Right cardiac atrium (tissue), 5 donors: ENCODE measurements at regions not wholly inside any gene's neighbourhood (a gene's known extent, or its start where the extent isn't known, plus 50 kb on each side); places are given as distances from the start of the nearest gene placed in this dataset.
"Not testable (repeated sequence)": the region's sequence is repeated elsewhere in the genome, so short reads cannot be mapped to it uniquely, and the experiment has no call there.

Source experiments
- ATAC-seq, 2 donors: fragments of 200-7000 bp; cut with Tn5 transposase; one replicate each; pipeline versions ENCODE4 v1.8.0 to v1.9.1; 2020; ENCODE audit warnings: moderate library complexity in 2 of 2, mild to moderate bottlenecking in 1 of 2
- DNase-seq, 3 donors: peaks; one replicate each; pipeline ENCODE4 v3.0.0-alpha.2; 2020
- H3K27ac ChIP-seq: one replicate; pipeline ENCODE4 v1.5.1; 2013; ENCODE audit warnings: mild to moderate bottlenecking, low read length, control low read depth, moderate library complexity
- H3K27me3 ChIP-seq: one replicate; pipeline ENCODE4 v1.6.1; 2013; ENCODE audit not compliant: control insufficient read depth, insufficient read depth
- H3K4me1 ChIP-seq: one replicate; pipeline ENCODE4 v1.6.1; 2013; ENCODE audit warnings: low read length; ENCODE audit not compliant: control insufficient read depth, insufficient read depth
- H3K4me3 ChIP-seq: one replicate; pipeline ENCODE4 v1.5.1; 2013; ENCODE audit warnings: low read length, control low read depth
- H3K9me3 ChIP-seq: one replicate; pipeline ENCODE4 v1.6.1; 2013; ENCODE audit warnings: low read length; ENCODE audit not compliant: control insufficient read depth
- WGBS: extraction: QIAGEN DNeasy Blood & Tissue Kit; methylation state at CpG from one replicate; pipeline ENCODE4 v1.1.7; 2013; 5-methylcytosine and 5-hydroxymethylcytosine counted together
- intact Hi-C, 4 donors: fragments of 100-400 bp; cut with DNase I; formaldehyde crosslinking; loops; one replicate each; pipeline versions ENCODE4 v1.11.0 to v1.14.0; 2022 to 2023
- donor health status: healthy with polysubstance abuse.
- donor health status: DM: no; HTN: yes; CAD: no.
- donor health status: DM: no; HTN: no; CAD: no.
- donor health status: DM: no; HTN: yes; CAD: no; lungs with severe emphysema.
- donor health status: DM: yes; HTN: yes; CAD: no.

DNA sequence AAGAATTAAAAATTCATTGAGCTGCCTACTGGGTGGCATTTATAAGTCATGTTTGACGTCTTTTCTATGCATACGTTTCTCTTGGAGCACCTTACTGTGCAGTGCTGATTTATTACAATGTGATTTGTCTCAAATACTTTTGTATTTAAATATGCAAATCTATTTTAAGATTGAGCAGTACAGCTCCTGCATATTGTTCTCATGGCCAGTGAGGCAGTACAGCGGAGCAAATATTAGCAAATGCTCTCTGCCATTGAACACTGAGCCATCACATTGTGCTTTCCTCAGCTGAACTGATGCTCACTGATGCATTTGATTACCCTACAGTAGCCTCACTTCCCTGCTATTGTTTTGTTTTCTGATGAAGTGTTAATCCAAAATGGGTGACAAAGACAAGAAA, 149.6 kb downstream of the HTR1A start:
- H3K9me3 ChIP-seq: no peaks in the 10 kb centered on the region
- H3K27ac ChIP-seq: no peak overlapping the region
- WGBS: 87% methylated on average over 3 of the region's 3 CpGs
- DNase-seq (no peak), ATAC-seq (no peak)
- no peaks in the 10 kb centered on the region for H3K27me3 ChIP-seq
- intact Hi-C loops: no loop called here
- no peaks in the 10 kb centered on the region for H3K4me1 ChIP-seq
- no peak overlapping the region for H3K4me3 ChIP-seq

DNA sequence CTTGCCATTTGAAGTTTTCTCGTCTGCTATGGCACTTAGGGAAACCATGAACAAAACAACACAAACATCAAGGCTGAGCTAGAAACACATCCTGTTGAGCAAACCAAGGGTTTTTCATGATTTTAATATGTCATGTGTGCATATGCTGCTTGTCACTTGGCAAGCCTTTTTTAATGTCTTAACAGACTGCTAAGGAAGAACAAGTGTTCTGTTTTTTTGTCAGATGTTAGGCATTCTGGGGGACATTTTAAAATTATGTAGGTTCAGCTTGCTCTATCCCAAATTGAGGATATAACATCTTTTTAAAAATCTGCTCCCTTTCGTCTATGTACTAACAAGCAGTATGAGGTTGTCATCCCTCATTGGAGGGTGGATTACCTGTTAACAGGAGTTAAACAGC, 150.3 kb downstream of the HTR1A start:
- ATAC-seq (no peak), DNase-seq (no peak)
- H3K27me3 ChIP-seq: no peaks in the 10 kb centered on the region
- no peaks in the 10 kb centered on the region for H3K9me3 ChIP-seq
- 57% methylated on average over 2 of the region's 2 CpGs for WGBS
- no peak overlapping the region for H3K4me3 ChIP-seq
- no peak overlapping the region for H3K27ac ChIP-seq
- intact Hi-C loops: no loop called here
- H3K4me1 ChIP-seq: no peaks in the 10 kb centered on the region

DNA sequence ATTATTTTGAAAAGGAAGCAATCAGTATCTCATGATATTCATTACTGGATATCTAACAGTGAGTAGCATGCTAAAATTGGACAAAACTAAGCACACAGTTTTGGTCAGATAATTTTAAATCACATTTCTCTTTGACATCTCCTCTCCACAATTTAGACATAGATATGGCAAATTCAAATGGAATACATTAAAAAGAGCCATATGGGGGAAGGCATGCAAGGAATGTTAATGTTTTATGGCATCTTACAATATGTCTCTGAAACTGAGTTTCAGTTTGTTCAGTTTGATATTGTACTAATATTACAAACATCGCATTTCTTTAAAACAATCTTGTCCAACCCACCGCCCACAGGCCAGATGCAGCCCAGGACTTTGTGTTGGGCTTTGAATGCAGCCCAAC, 151.0 kb downstream of the HTR1A start:
- H3K27ac ChIP-seq: no peak overlapping the region
- no peaks in the 10 kb centered on the region for H3K27me3 ChIP-seq
- no peaks in the 10 kb centered on the region for H3K4me1 ChIP-seq
- ATAC-seq (no peak), DNase-seq (no peak)
- no peaks in the 10 kb centered on the region for H3K9me3 ChIP-seq
- H3K4me3 ChIP-seq: no peak overlapping the region
- intact Hi-C loops: no loop called here
- 66% methylated on average over 2 of the region's 2 CpGs for WGBS

DNA sequence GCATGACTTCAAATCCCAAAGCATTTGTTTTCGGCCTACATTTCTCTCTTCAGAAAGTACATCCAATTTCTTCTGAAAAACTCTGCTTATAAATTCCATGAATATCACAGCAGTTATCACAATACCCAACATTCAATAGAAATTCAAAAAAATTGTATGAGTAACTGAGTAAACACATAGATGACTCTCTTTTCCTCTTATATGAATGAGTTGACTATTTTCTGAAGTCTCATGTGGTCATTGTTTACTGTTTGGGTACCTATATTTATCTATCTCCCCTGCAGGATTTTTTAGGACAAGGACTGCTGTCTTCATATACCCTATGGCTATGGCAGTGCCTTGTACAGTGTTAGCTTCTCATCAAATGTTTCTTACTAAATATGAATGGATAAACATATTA, 157.1 kb downstream of the HTR1A start:
- Histone ChIP-seq H3K27me3 (no peaks in the 10 kb centered on the region), H3K4me3 (no peak overlapping the region), H3K9me3 (no peaks in the 10 kb centered on the region), H3K4me1 (no peaks in the 10 kb centered on the region), H3K27ac (no peak overlapping the region)
- ATAC-seq (no peak), DNase-seq (no peak)
- WGBS: 49% methylated on average over 1 of the region's 1 CpG
- intact Hi-C loops: no loop called here

DNA sequence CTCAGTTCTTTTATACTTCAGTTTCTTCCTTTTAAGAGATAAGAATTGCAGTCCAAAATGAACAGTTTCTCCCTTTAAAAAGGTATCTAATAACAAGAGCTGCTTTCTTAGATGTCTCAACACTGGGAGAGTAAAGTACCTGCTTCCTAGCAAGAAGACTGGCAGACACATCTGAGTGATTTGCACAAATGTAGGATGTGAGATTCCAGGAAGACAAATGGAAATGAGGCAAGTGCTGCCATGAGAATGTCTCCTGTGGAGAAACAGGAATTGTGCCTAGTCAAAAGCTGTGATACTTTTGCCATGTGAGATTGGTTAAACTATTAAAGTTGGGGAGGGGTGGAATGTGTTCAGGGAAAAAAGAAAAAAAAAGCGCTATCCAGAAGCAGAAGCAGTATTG, 159.1 kb downstream of the HTR1A start:
- no peak for DNase-seq
- no peak overlapping the region for H3K4me3 ChIP-seq
- H3K27ac ChIP-seq: no peak overlapping the region
- H3K9me3 ChIP-seq: no peaks in the 10 kb centered on the region
- no peaks in the 10 kb centered on the region for H3K4me1 ChIP-seq
- no peak for ATAC-seq
- WGBS: 74% methylated on average over 1 of the region's 1 CpG
- intact Hi-C loops: no loop called here
- H3K27me3 ChIP-seq: no peaks in the 10 kb centered on the region

DNA sequence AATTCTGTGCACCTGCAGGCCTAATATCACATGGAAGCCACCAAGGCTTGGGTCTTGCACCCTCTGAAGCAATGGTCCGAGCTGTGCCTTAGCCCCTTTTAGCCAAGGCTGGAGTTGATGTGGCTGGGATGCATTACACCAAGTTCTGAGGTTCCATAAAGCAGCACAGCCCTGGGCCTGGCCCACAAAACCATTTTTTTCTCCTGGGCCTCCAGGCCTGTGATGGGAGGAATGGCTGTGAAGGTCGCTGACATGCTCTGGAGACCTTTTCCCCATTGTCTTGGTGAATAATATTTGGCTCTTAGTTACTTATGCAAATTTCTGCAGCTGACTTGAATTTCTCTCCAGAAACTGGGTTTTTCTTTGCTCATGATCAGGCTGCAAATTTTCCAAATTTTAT, 167.3 kb downstream of the HTR1A start:
- H3K9me3 ChIP-seq: no peaks in the 10 kb centered on the region
- no peaks in the 10 kb centered on the region for H3K4me1 ChIP-seq
- no peaks in the 10 kb centered on the region for H3K27me3 ChIP-seq
- 63% methylated on average over 2 of the region's 2 CpGs for WGBS
- intact Hi-C loops: no loop called here
- DNase-seq (no peak), ATAC-seq (no peak)
- H3K4me3 ChIP-seq: no peak overlapping the region
- H3K27ac ChIP-seq: no peak overlapping the region

DNA sequence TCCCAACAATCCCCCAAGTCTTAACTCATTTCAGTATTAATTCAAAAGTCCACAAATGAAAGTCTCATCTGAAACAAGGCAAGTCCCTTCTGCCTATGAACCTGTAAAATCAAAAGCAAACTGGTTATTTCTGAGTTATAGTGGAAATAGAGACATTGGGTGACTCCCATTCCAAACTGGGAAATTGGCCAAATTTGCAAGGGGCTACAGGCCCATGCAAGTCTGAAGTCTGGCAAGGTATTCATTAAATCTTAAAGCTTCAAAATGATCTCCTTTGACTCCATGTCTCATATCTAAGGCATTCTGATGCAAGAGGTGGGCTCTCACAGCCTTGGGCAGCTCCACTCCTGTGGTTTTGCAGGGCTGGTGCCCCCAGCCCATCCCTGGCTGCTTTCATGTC, 167.9 kb downstream of the HTR1A start:
- Histone ChIP-seq H3K4me1 (no peaks in the 10 kb centered on the region), H3K9me3 (no peaks in the 10 kb centered on the region), H3K4me3 (no peak overlapping the region), H3K27me3 (no peaks in the 10 kb centered on the region), H3K27ac (no peak overlapping the region)
- DNase-seq: no peak
- intact Hi-C loops: no loop called here
- ATAC-seq: no peak

DNA sequence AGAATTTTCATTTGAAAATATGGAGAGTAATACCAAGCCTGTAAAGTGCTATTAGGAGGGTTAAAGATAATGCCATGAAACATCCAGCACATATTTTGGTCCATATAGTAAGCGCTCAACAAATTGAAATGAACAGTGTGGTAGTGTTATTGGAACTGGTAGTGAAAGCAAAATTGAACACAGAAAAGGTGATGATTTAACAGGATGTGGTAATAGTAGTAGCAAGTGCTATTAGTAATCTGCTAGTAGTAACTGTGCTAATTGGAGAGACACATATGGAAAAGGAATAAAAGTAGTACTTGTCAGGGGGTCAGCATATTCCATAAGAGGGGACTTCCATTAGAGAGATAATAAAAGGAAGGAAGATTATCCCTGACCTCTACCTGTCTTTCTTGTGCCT, 187.3 kb downstream of the HTR1A start:
- ATAC-seq: no peak
- no peak for DNase-seq
- WGBS: 96% methylated on average over 1 of the region's 1 CpG
- no peak overlapping the region for H3K27ac ChIP-seq
- intact Hi-C loops: no loop called here
- H3K4me3 ChIP-seq: no peak overlapping the region
- H3K27me3 ChIP-seq: no peaks in the 10 kb centered on the region
- no peaks in the 10 kb centered on the region for H3K4me1 ChIP-seq
- no peaks in the 10 kb centered on the region for H3K9me3 ChIP-seq

DNA sequence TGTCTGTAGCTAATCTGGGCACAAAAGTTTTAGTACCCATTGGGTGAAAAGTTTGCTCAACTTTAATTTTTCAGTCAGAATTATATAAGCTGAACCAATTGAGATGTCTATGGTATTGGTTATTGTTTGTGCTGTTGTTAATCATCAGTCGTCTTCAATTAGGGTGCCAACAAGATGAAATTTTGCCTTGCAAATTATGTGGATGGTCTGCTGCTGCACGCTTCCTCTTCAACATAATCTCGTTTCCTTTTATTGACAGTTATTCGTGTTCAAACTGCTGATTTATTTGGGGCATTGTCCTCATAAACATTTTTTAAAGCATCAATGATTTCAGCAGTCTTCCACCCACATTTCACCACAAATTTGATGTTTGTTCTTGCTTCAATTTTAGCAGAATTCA, 194.0 kb downstream of the HTR1A start:
- ATAC-seq (no peak), DNase-seq (no peak)
- no peaks in the 10 kb centered on the region for H3K4me1 ChIP-seq
- H3K4me3 ChIP-seq: no peak overlapping the region
- H3K27ac ChIP-seq: no peak overlapping the region
- WGBS: 60% methylated on average over 4 of the region's 4 CpGs
- H3K9me3 ChIP-seq: no peaks in the 10 kb centered on the region
- H3K27me3 ChIP-seq: no peaks in the 10 kb centered on the region
- intact Hi-C loops: no loop called here

DNA sequence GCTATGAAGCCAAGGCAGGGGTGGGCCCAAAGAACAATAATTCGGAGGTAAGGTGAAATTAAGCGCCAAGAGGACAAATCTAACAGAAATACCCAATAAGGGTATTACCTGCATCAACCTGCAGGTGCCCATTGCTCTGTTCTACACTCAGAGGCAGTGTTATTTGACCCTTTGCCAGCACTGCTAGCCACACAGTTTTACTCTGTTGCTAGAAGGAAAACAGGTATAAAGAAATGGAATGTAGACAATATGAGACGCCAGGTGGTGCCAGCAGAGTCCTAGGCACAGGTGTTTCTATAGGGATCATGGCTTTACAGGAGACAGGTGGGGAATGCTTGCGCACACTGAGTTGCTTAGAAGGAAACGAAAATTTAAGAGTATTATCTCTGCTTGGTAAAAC, 201.3 kb downstream of the HTR1A start:
- ATAC-seq (no peak), DNase-seq (no peak)
- Histone ChIP-seq H3K9me3 (no peaks in the 10 kb centered on the region), H3K27me3 (no peaks in the 10 kb centered on the region), H3K4me1 (no peaks in the 10 kb centered on the region), H3K27ac (no peak overlapping the region), H3K4me3 (no peak overlapping the region)
- WGBS: 78% methylated on average over 5 of the region's 5 CpGs
- intact Hi-C loops: no loop called here

DNA sequence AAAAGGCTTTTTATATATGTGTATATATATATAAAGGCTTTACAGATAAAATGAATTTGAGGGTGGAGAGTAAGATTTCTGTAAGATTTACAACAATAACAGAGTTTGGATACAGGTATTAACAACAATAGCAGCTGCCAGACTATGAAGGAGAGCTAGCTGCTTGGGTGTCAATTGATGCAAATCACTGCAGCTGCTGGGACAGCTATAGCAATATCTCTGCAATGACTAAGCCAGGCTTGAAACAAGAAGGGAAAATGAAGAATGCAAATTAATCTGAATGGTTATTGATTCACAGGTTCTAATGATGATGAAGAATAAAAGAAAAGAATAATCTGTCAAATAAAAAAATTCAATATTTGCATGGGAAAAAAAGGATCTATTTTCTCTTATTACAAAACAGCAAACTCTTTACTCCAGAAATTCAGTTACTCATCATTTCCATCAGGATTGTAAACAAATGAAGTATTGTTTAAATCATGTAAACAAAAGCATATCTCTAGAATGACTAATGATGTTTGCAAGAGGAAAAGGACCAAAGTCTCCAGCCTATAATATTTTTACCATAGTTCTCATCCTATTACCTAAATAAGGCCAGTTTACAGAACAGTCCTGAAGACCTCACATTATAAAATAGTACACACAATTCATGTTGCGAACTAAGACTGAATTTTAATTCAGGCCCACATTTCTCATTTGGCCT, 219.0 kb downstream of the HTR1A start:
- intact Hi-C loops: no loop called here

DNA sequence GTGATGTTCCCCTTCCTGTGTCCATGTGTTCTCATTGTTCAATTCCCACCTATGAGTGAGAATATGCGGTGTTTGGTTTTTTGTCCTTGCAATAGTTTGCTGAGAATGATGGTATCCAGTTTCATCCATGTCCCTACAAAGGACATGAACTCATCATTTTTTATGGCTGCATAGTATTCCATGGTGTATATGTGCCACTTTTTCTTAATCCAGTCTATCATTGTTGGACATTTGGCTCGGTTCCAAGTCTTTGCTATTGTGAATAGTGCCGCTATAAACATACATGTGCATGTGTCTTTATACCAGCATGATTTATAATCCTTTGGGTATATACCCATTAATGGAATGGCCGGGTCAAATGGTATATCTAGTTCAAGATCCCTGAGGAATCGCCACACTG, 229.4 kb downstream of the HTR1A start:
- H3K4me3 ChIP-seq, H3K27me3 ChIP-seq: not testable (repeated sequence)
- WGBS: 80% methylated on average over 5 of the region's 5 CpGs

More for the DNA sequence above, 219.0 kb downstream of the HTR1A start:
- H3K9me3 ChIP-seq: no peaks in the 10 kb centered on the region
- H3K27me3 ChIP-seq: no peaks in the 10 kb centered on the region
- H3K27ac ChIP-seq: no peak overlapping the region
- H3K4me3 ChIP-seq: no peak overlapping the region
- no peaks in the 10 kb centered on the region for H3K4me1 ChIP-seq
- 93% methylated on average over 1 of the region's 1 CpG for WGBS
- DNase-seq (no peak), ATAC-seq (no peak)

More for the DNA sequence above, 229.4 kb downstream of the HTR1A start:
- DNase-seq, H3K9me3 ChIP-seq, H3K4me1 ChIP-seq, H3K27ac ChIP-seq, intact Hi-C loops, ATAC-seq: not testable (repeated sequence)
